ENCODE measurements at regions not wholly inside any gene's neighbourhood (a gene's known extent, or its start where the extent isn't known, plus 50 kb on each side); places are given as distances from the start of the nearest gene placed in this dataset.

DNA sequence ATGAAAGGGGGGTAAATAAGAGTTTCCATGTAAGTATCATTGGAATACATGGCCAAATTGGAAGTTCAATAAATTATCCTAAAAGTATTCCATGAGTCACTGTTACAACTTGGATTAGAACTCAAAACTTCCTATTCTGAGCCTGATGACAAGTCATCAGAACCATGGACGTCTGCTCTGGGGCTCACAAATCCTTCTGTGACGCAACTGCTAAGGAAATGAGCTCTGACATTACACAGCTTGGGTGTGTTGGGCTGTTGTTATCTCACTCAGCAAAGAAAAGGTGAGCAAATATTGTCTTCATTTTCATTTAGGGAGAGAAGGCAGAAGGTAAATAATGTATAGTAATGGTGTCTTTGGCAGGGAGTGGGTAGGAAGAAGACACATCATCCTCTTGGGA lies 214.8 kb upstream of the ADO start:
- TF ChIP-seq, protein P1, sequence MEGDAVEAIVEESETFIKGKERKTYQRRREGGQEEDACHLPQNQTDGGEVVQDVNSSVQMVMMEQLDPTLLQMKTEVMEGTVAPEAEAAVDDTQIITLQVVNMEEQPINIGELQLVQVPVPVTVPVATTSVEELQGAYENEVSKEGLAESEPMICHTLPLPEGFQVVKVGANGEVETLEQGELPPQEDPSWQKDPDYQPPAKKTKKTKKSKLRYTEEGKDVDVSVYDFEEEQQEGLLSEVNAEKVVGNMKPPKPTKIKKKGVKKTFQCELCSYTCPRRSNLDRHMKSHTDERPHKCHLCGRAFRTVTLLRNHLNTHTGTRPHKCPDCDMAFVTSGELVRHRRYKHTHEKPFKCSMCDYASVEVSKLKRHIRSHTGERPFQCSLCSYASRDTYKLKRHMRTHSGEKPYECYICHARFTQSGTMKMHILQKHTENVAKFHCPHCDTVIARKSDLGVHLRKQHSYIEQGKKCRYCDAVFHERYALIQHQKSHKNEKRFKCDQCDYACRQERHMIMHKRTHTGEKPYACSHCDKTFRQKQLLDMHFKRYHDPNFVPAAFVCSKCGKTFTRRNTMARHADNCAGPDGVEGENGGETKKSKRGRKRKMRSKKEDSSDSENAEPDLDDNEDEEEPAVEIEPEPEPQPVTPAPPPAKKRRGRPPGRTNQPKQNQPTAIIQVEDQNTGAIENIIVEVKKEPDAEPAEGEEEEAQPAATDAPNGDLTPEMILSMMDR (IDR thresholded peaks at IDR 0.05) = no peak
- no peak for TF ChIP-seq HOXA7 (CRISPR knock-in tag; IDR thresholded peaks at IDR 0.05)
- no peak for TF ChIP-seq MYC (IDR thresholded peaks at IDR 0.05; ENCODE audit: borderline replicate concordance, low read length)
- TF ChIP-seq POLR2A (IDR thresholded peaks at IDR 0.05; ENCODE audit: low read length) = no peak
